ENCODE measurements at regions not wholly inside any gene's neighbourhood (a gene's known extent, or its start where the extent isn't known, plus 50 kb on each side); places are given as distances from the start of the nearest gene placed in this dataset.

DNA sequence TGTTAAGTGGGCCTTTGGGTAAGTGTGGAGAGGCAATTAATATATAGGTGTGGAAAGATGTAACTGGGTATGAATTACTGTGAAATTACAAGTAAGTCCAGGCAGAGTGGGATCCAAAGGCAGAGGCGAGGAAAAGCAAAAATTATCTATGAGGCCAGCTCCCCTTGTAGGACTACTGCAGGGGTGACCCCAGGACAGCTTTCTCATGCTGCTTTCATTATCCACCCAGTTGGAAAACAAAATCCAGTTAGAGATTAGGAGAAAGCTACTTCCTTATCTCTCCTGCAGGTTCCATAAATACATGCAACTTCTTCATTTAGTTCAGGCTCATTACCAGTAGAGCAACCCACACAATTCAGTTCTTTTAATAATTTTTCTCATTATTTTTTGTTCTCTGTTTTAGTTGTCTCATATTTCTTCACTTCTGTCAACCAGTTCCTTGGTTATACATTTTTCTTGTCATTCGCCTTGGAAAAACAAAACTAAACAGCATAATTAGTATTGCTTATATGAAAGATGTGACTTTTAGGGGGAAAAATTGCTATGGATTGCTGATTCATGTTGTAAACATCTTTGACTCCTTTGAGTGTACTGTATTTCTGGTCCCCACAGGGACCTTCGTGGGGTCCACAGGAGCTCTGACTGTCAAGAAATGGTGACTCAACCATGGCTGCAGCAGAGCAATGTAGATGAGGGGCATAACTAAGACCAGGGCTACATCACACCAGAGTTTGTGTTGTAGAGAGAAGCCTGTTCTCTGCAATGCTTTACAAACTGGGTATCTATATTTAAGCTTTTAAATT is 110.4 kb upstream of the PARD3B start:
- Histone ChIP-seq H3K4me3 (no peak overlapping the region), H3K27me3 (no peaks in the 10 kb centered on the region), H3K36me3 (no peaks in the 10 kb centered on the region), H3K4me1 (peaks cover 0 to 12% (median 8%) of the 10 kb centered on the region in 4 donors), H3K27ac (no peak overlapping the region), H3K9me3 (peaks cover 5 to 26% (median 12%) of the 10 kb centered on the region in 4 donors)
- no peak for DNase-seq
- TF ChIP-seq EP300 (IDR thresholded peaks at IDR 0.05) (no peak), POLR2AphosphoS5 (IDR thresholded peaks at IDR 0.05) (no peak), POLR2A (IDR thresholded peaks at IDR 0.05) (no peak)
- TF ChIP-seq, protein P1, sequence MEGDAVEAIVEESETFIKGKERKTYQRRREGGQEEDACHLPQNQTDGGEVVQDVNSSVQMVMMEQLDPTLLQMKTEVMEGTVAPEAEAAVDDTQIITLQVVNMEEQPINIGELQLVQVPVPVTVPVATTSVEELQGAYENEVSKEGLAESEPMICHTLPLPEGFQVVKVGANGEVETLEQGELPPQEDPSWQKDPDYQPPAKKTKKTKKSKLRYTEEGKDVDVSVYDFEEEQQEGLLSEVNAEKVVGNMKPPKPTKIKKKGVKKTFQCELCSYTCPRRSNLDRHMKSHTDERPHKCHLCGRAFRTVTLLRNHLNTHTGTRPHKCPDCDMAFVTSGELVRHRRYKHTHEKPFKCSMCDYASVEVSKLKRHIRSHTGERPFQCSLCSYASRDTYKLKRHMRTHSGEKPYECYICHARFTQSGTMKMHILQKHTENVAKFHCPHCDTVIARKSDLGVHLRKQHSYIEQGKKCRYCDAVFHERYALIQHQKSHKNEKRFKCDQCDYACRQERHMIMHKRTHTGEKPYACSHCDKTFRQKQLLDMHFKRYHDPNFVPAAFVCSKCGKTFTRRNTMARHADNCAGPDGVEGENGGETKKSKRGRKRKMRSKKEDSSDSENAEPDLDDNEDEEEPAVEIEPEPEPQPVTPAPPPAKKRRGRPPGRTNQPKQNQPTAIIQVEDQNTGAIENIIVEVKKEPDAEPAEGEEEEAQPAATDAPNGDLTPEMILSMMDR (IDR thresholded peaks at IDR 0.05), result no peak
- intact Hi-C loops (cut with DNase I; ENCODE audit: low total_unique reads), result no loop called here
- 66 to 77% (median 67%) methylated on average over 3 of the region's 3 CpGs for WGBS, 5 donors

DNA sequence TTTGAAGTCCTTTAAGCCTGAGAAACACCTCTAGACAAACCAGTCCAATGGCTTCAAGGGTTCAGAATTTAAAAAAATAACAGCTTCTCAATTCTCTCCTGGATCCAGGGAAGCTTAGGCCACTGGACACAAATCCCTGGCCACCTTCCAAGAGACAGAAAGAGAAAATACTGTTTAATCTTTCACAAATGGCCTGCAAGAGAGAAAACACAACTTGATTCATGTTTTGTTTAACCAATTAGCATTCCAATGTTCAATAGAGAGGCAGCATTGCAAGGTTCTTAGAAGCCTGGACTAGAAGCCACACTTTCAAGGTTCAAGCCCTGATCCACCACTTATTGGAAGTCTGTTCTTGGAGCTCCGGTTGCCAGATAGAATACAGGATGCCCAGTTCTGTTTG is 109.0 kb upstream of the PARD3B start:
- peak in 1 of 2 donors; percentile 28 for DNase-seq

GRCh38 chr2:204437408-204437807 is 107.9 kb upstream of the PARD3B start:
- intact Hi-C loops (cut with DNase I; ENCODE audit: low total_unique reads), result no loop called here
- no peak for DNase-seq
- Histone ChIP-seq H3K36me3 (no peaks in the 10 kb centered on the region), H3K4me1 (peaks cover 0 to 12% (median 8%) of the 10 kb centered on the region in 4 donors), H3K4me3 (no peak overlapping the region), H3K27ac (no peak overlapping the region), H3K27me3 (no peaks in the 10 kb centered on the region), H3K9me3 (peaks cover under 1 to 16% (median 5%) of the 10 kb centered on the region in 4 donors)
- TF ChIP-seq POLR2AphosphoS5 (IDR thresholded peaks at IDR 0.05) (no peak), POLR2A (IDR thresholded peaks at IDR 0.05) (no peak), EP300 (IDR thresholded peaks at IDR 0.05) (no peak)
- TF ChIP-seq, protein P1 (IDR thresholded peaks at IDR 0.05), result no peak
- WGBS, 5 donors, result 48 to 67% (median 58%) methylated on average over 4 to 5 of the region's 5 CpGs

More for the DNA sequence above, 109.0 kb upstream of the PARD3B start:
- Histone ChIP-seq H3K36me3 (no peaks in the 10 kb centered on the region), H3K9me3 (peaks cover 5 to 28% (median 12%) of the 10 kb centered on the region in 4 donors), H3K4me3 (no peak overlapping the region), H3K27me3 (no peaks in the 10 kb centered on the region), H3K27ac (no peak overlapping the region), H3K4me1 (peaks cover 0 to 12% (median 8%) of the 10 kb centered on the region in 4 donors)
- no peak for TF ChIP-seq POLR2A (IDR thresholded peaks at IDR 0.05)
- TF ChIP-seq POLR2AphosphoS5 (IDR thresholded peaks at IDR 0.05), result no peak
- TF ChIP-seq, protein P1 (IDR thresholded peaks at IDR 0.05), result no peak
- TF ChIP-seq EP300 (IDR thresholded peaks at IDR 0.05), result no peak
- intact Hi-C loops (cut with DNase I; ENCODE audit: low total_unique reads), result no loop called here
- WGBS, 5 donors, result 57 to 74% (median 70%) methylated on average over 1 of the region's 1 CpG

- Histone ChIP-seq H3K9me3 (peaks cover 0 to 9% (median under 1%) of the 10 kb centered on the region in 4 donors), H3K36me3 (no peaks in the 10 kb centered on the region), H3K4me3 (no peak overlapping the region), H3K27me3 (no peaks in the 10 kb centered on the region), H3K4me1 (peaks cover 0 to 12% (median 8%) of the 10 kb centered on the region in 4 donors), H3K27ac (no peak overlapping the region)
- TF ChIP-seq POLR2AphosphoS5 (IDR thresholded peaks at IDR 0.05), result peak in 2 of 3 donors; percentile 38 to 51
- TF ChIP-seq POLR2A (IDR thresholded peaks at IDR 0.05), result no peak
- DNase-seq, result peak; percentile 43 to 48
- WGBS, 5 donors, result 48 to 77% (median 71%) methylated on average over 18 of the region's 18 CpGs
- intact Hi-C loops (cut with DNase I; ENCODE audit: low total_unique reads), result no loop called here
Measured at GRCh38 chr2:204437815-204438756, 107.2 kb upstream of the PARD3B start.

Measured in stomach (tissue), 8 donors.